ENCODE measurements at regions not wholly inside any gene's neighbourhood (a gene's known extent, or its start where the extent isn't known, plus 50 kb on each side); places are given as distances from the start of the nearest gene placed in this dataset.

GRCh38 chr13:29994911-29995595 lies 144.6 kb upstream of the UBL3 start:
- TF ChIP-seq, protein P1, sequence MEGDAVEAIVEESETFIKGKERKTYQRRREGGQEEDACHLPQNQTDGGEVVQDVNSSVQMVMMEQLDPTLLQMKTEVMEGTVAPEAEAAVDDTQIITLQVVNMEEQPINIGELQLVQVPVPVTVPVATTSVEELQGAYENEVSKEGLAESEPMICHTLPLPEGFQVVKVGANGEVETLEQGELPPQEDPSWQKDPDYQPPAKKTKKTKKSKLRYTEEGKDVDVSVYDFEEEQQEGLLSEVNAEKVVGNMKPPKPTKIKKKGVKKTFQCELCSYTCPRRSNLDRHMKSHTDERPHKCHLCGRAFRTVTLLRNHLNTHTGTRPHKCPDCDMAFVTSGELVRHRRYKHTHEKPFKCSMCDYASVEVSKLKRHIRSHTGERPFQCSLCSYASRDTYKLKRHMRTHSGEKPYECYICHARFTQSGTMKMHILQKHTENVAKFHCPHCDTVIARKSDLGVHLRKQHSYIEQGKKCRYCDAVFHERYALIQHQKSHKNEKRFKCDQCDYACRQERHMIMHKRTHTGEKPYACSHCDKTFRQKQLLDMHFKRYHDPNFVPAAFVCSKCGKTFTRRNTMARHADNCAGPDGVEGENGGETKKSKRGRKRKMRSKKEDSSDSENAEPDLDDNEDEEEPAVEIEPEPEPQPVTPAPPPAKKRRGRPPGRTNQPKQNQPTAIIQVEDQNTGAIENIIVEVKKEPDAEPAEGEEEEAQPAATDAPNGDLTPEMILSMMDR (IDR thresholded peaks at IDR 0.05; ENCODE audit: unreplicated experiment) = no peak
- H3K4me3 Mint-ChIP-seq (ENCODE audit: low read depth) = no peak overlapping the region
- no peaks in the 10 kb centered on the region for H3K36me3 Mint-ChIP-seq (ENCODE audit: insufficient read depth)
- no peaks in the 10 kb centered on the region for H3K9me3 Mint-ChIP-seq (ENCODE audit: low read depth)
- no peaks in the 10 kb centered on the region for H3K27me3 Mint-ChIP-seq
- no peak for DNase-seq (ENCODE audit: low spot score, unreplicated experiment)
- H3K27ac Mint-ChIP-seq = no peak overlapping the region
- peaks cover 2% of the 10 kb centered on the region for H3K4me1 Mint-ChIP-seq (ENCODE audit: low read depth)

- no peaks in the 10 kb centered on the region for H3K27me3 Mint-ChIP-seq
- no peaks in the 10 kb centered on the region for H3K36me3 Mint-ChIP-seq (ENCODE audit: insufficient read depth)
- DNase-seq (ENCODE audit: low spot score, unreplicated experiment) = no peak
- TF ChIP-seq, protein P1 (IDR thresholded peaks at IDR 0.05; ENCODE audit: unreplicated experiment) = no peak
- no peak overlapping the region for H3K27ac Mint-ChIP-seq
- no peaks in the 10 kb centered on the region for H3K4me1 Mint-ChIP-seq (ENCODE audit: low read depth)
- no peak overlapping the region for H3K4me3 Mint-ChIP-seq (ENCODE audit: low read depth)
- H3K9me3 Mint-ChIP-seq (ENCODE audit: low read depth) = no peaks in the 10 kb centered on the region
Observed at GRCh38 chr13:29993716-29994488, 143.5 kb upstream of the UBL3 start.

DNA sequence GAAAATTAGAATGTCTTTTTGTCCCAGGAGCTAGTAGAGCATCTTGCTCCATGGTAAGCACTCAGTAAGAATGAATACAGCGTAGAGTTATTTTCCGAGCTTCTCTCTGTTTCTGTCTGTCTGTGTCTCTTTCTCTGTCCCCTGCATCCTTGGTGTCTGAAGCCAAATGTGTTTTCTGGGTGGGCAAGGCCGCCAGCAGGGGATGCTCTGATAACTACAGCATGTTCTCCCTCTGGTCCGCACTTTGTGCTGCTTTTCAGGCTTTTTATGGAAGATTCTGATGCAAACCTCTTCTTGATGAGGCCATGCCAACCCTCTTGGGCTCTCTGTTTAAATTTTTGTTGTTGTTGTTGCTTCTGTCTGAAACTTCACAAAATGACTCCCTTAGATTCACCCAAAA lies 142.8 kb upstream of the UBL3 start:
- Mint-ChIP-seq H3K27ac (no peak overlapping the region), H3K4me1 (ENCODE audit: low read depth) (no peaks in the 10 kb centered on the region), H3K36me3 (ENCODE audit: insufficient read depth) (no peaks in the 10 kb centered on the region), H3K9me3 (ENCODE audit: low read depth) (peaks cover 2% of the 10 kb centered on the region), H3K27me3 (no peaks in the 10 kb centered on the region), H3K4me3 (ENCODE audit: low read depth) (no peak overlapping the region)
- TF ChIP-seq, protein P1 (IDR thresholded peaks at IDR 0.05; ENCODE audit: unreplicated experiment) = no peak
- DNase-seq (ENCODE audit: low spot score, unreplicated experiment) = no peak

DNA sequence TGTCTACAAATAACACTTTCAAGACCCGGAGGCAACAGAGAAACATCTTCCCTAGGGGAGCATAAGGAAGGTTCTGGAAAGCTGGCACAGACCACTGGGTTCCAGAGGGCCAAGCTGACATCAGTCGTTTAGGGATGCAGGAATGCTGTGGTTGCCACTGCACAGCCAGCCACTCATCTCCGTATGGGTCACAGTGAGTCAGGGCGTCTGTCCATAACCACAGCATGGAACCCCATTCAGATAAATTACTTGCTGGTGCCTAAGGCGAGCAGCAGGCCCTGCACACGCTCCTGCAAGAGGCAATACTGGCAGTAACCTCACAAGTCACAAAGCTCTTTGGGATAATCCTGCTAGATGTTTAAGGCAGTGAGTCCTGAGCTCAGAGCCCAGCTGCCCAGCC lies 140.9 kb upstream of the UBL3 start:
- H3K9me3 Mint-ChIP-seq (ENCODE audit: low read depth) = peaks cover 18% of the 10 kb centered on the region
- TF ChIP-seq, protein P1 (IDR thresholded peaks at IDR 0.05; ENCODE audit: unreplicated experiment) = no peak
- DNase-seq (ENCODE audit: low spot score, unreplicated experiment) = no peak
- H3K4me1 Mint-ChIP-seq (ENCODE audit: low read depth) = no peaks in the 10 kb centered on the region
- no peak overlapping the region for H3K27ac Mint-ChIP-seq
- H3K4me3 Mint-ChIP-seq (ENCODE audit: low read depth) = no peak overlapping the region
- H3K36me3 Mint-ChIP-seq (ENCODE audit: insufficient read depth) = peaks cover 5% of the 10 kb centered on the region
- H3K27me3 Mint-ChIP-seq = no peaks in the 10 kb centered on the region

- Mint-ChIP-seq H3K9me3 (ENCODE audit: low read depth) (peaks cover 30% of the 10 kb centered on the region), H3K27me3 (no peaks in the 10 kb centered on the region)
- TF ChIP-seq, protein P1 (IDR thresholded peaks at IDR 0.05; ENCODE audit: unreplicated experiment) = no peak
Observed at GRCh38 chr13:29987340-29987739, 136.9 kb upstream of the UBL3 start.

More at GRCh38 chr13:29987340-29987739, 136.9 kb upstream of the UBL3 start:
- Mint-ChIP-seq H3K4me1 (ENCODE audit: low read depth) (no peaks in the 10 kb centered on the region), H3K27ac (no peak overlapping the region), H3K4me3 (ENCODE audit: low read depth) (no peak overlapping the region), H3K36me3 (ENCODE audit: insufficient read depth) (peaks cover 5% of the 10 kb centered on the region)
- DNase-seq (ENCODE audit: low spot score, unreplicated experiment) = no peak
